ENCODE measurements at regions not wholly inside any gene's neighbourhood (a gene's known extent, or its start where the extent isn't known, plus 50 kb on each side); places are given as distances from the start of the nearest gene placed in this dataset.

- H2BK120ac ChIP-seq (replicated peaks; ENCODE audit: low read depth, low read length) = no peak overlapping the region
- H2BK5ac ChIP-seq (ENCODE audit: low read depth, low read length) = no peak overlapping the region
- no peak overlapping the region for H2AFZ ChIP-seq (ENCODE audit: low read length)
- CTCF ChIA-PET (ENCODE audit: partially characterized antibody) = interaction anchor here (0.7 kb wide), 1 partner anchor 182 kb away, joined by 3 read pairs; no protein-coding TSS in a partner anchor
- no peak overlapping the region for H3K27ac ChIP-seq (ENCODE audit: low read depth, low read length)
- H4K8ac ChIP-seq (ENCODE audit: extremely low read depth, insufficient read depth, low read length) = no peak overlapping the region
- WGBS, 2 experiments (ENCODE audit: extremely low coverage in 1 of 2, insufficient coverage in 1 of 2, insufficient read length in 1 of 2, insufficient replicate concordance in 2 of 2, low coverage in 1 of 2, low lambda C conversion rate in 2 of 2, missing lambda C conversion rate in 1 of 2) = 100% methylated on average over 3 of the region's 3 CpGs; no CpG with 5 or more reads in 1 of the 2 experiments
- no peak overlapping the region; the same call in 1 of the 2 replicates for H2BK12ac ChIP-seq (ENCODE audit: low read depth, low read length)
- H3K4me2 ChIP-seq (ENCODE audit: insufficient read depth in 1 of 2, low read depth in 2 of 2, low read length in 2 of 2) = no peak overlapping the region
- H3K23me2 ChIP-seq (ENCODE audit: low read depth, low read length) = no peaks in the 10 kb centered on the region
- no peaks in the 10 kb centered on the region for H3K36me3 ChIP-seq (ENCODE audit: control insufficient read depth in 2 of 4, insufficient read depth in 4 of 4, low read length in 3 of 4)
- no peak overlapping the region for H3K4ac ChIP-seq (replicated peaks; ENCODE audit: insufficient read length, low read depth, low read length)
- H3K23ac ChIP-seq (ENCODE audit: insufficient read length) = no peak overlapping the region
- no peaks in the 10 kb centered on the region for H3K79me2 ChIP-seq (ENCODE audit: control insufficient read depth in 1 of 2, insufficient read depth in 2 of 2, low read length in 2 of 2)
- no peaks in the 10 kb centered on the region for H3K4me1 ChIP-seq (replicated peaks in 1 of 4; ENCODE audit: control insufficient read depth in 3 of 4, insufficient read depth in 4 of 4, low read length in 3 of 4)
- no peaks in the 10 kb centered on the region for H4K20me1 ChIP-seq (replicated peaks in 1 of 2; ENCODE audit: control insufficient read depth in 1 of 2, insufficient read depth in 2 of 2, low read length in 2 of 2)
- no peaks in the 10 kb centered on the region for H3K9me3 ChIP-seq (ENCODE audit: insufficient read depth in 2 of 2, low read depth in 1 of 2, low read length in 1 of 2)
- no peak overlapping the region for H2AK5ac ChIP-seq (ENCODE audit: low read depth, low read length)
- POLR2A ChIA-PET (ENCODE audit: partially characterized antibody) = no interaction called here
- H2BK20ac ChIP-seq (ENCODE audit: low read length) = no peak overlapping the region
- H3K14ac ChIP-seq (ENCODE audit: insufficient read length) = no peak overlapping the region
- no peak overlapping the region for H3K18ac ChIP-seq (ENCODE audit: extremely low read depth, low read length)
- H3K27me3 ChIP-seq (replicated peaks in 1 of 4; ENCODE audit: control insufficient read depth in 3 of 4, extremely low read depth in 1 of 4, insufficient read depth in 3 of 4, low read length in 3 of 4) = no peaks in the 10 kb centered on the region
- H2BK15ac ChIP-seq (ENCODE audit: low read length) = no peak overlapping the region
- no peak overlapping the region for H4K5ac ChIP-seq (ENCODE audit: insufficient read length, low read depth, low read length)
- H4K91ac ChIP-seq (replicated peaks; ENCODE audit: insufficient read length, low read length) = no peak overlapping the region
- FAIRE-seq (no peak), DNase-seq (ENCODE audit: low read depth in 1 of 2, low spot score in 2 of 2) (no peak)
- no peaks in the 10 kb centered on the region for H3K79me1 ChIP-seq (ENCODE audit: low read depth, low read length)
- no peak overlapping the region for H3K4me3 ChIP-seq (ENCODE audit: extremely low read depth in 1 of 4, insufficient read depth in 2 of 4, low read depth in 3 of 4, low read length in 4 of 4)
- H3K56ac ChIP-seq (replicated peaks; ENCODE audit: insufficient read length, low read depth, low read length) = no peak overlapping the region
- no peak for TF ChIP-seq CTBP2 (IDR thresholded peaks at IDR 0.05; ENCODE audit: borderline replicate concordance, insufficient read depth, insufficient read length, low read length)
- no peak for TF ChIP-seq CBX5 (IDR thresholded peaks at IDR 0.05; ENCODE audit: low read depth, low read length)
- TF ChIP-seq NRF1 (IDR thresholded peaks at IDR 0.05; ENCODE audit: low read depth, low read length) = no peak
- TF ChIP-seq YY1 (IDR thresholded peaks at IDR 0.05; ENCODE audit: low read depth, low read length) = no peak
- TF ChIP-seq POLR2AphosphoS5 (IDR thresholded peaks at IDR 0.05; ENCODE audit: low read depth, low read length) = no peak
- no peak for TF ChIP-seq ATF2 (IDR thresholded peaks at IDR 0.05; ENCODE audit: low read length)
- TF ChIP-seq BACH1 (IDR thresholded peaks at IDR 0.05; ENCODE audit: low read length) = no peak
- no peak for TF ChIP-seq GTF2F1 (IDR thresholded peaks at IDR 0.05; ENCODE audit: borderline replicate concordance, low read depth, low read length)
- no peak for TF ChIP-seq ZNF274 (IDR thresholded peaks at IDR 0.05; ENCODE audit: borderline replicate concordance, extremely low read depth, low read length)
- TF ChIP-seq JUN (IDR thresholded peaks at IDR 0.05; ENCODE audit: low read depth, low read length) = no peak
- H3K9ac ChIP-seq (replicated peaks in 1 of 4; ENCODE audit: extremely low read depth in 1 of 4, low read depth in 3 of 4, low read length in 3 of 4) = no peak overlapping the region
Measured at GRCh38 chr1:219478811-219479210, 134.1 kb downstream of the ZC3H11B start.
